ENCODE measurements at regions not wholly inside any gene's neighbourhood (a gene's known extent, or its start where the extent isn't known, plus 50 kb on each side); places are given as distances from the start of the nearest gene placed in this dataset.

DNA sequence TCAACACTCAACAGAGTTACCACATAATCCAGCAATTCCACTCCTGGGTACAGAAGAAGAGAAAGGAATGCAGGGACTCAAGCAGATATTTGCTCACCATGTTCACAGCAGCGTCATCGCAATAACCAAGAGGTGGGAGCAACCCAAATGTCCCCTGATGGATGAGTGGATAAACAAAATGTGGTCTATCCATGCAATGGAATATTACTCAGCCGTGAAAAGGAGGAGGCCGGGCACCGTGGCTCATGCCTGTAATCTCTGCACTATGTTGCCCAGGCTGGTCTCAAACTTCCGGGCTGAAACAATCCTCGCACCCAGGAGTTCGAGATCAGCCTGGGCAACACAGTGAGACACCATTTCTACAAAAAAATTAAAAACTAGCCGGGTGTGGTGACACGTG is 131.7 kb downstream of the CTTN start:
- peaks cover 0 to 33% of the 10 kb centered on the region in 2 experiments; a peak in 2 of 5 replicates for H3K27me3 ChIP-seq (ENCODE audit: control insufficient read depth in 2 of 2, insufficient read depth in 2 of 2, low read length in 2 of 2)
- H3K79me2 ChIP-seq (ENCODE audit: control insufficient read depth, insufficient read depth, low read length) = no peaks in the 10 kb centered on the region
- H3K4me1 ChIP-seq (replicated peaks in 1 of 2; ENCODE audit: control insufficient read depth in 2 of 2, insufficient read depth in 2 of 2, low read length in 2 of 2) = peaks cover 0 to 8% of the 10 kb centered on the region in 2 experiments; a peak in 1 of 5 replicates
- no peak overlapping the region for H3K4me3 ChIP-seq
- H3K9me3 ChIP-seq (replicated peaks; ENCODE audit: control insufficient read depth, insufficient read depth, low read depth, low read length) = no peaks in the 10 kb centered on the region
- intact Hi-C loops (cut with micrococcal nuclease) (no loop called here), in situ Hi-C loops (cut with MboI) (no loop called here)
- H2AFZ ChIP-seq (ENCODE audit: low read depth, low read length) = no peak overlapping the region
- no peak overlapping the region for H3K27ac ChIP-seq (ENCODE audit: extremely low read depth, low read depth, low read length)
- no TSS peak for BruUV-seq (replicated peaks)
- no peak overlapping the region for H3K9ac ChIP-seq (ENCODE audit: insufficient read depth in 1 of 2, low read depth in 2 of 2, low read length in 2 of 2)
- no peaks in the 10 kb centered on the region for H3K9me1 ChIP-seq (ENCODE audit: control insufficient read depth, insufficient read depth, low read length)
- FAIRE-seq (no peak), ATAC-seq (no peak), DNase-seq (ENCODE audit: extremely low read depth in 1 of 4, low spot score in 3 of 4) (no peak)
- H3K36me3 ChIP-seq (ENCODE audit: control insufficient read depth, insufficient read depth, low read length) = no peaks in the 10 kb centered on the region
- TF ChIP-seq, protein P1, sequence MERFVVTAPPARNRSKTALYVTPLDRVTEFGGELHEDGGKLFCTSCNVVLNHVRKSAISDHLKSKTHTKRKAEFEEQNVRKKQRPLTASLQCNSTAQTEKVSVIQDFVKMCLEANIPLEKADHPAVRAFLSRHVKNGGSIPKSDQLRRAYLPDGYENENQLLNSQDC (CRISPR knock-in tag; IDR thresholded peaks at IDR 0.05) = no peak
- TF ChIP-seq RBM25 (IDR thresholded peaks at IDR 0.05; ENCODE audit: low read depth, low read length, severe bottlenecking) = peak; percentile 56
- TF ChIP-seq BCOR (IDR thresholded peaks at IDR 0.05) = 0 out of 2 replicates have a peak, but pooled peaks have one; percentile 17
- peak; percentile 83 for TF ChIP-seq ZNF146 (CRISPR knock-in tag; IDR thresholded peaks at IDR 0.05; ENCODE audit: unreplicated experiment)
- no peaks in the 10 kb centered on the region; the same call in 1 of the 2 replicates for H4K20me1 ChIP-seq (replicated peaks; ENCODE audit: control insufficient read depth, insufficient read depth, low read length)
- WGBS (ENCODE audit: insufficient coverage, low coverage, missing lambda C conversion rate) = 4% methylated on average over 9 of the region's 10 CpGs
- H3K4me2 ChIP-seq (ENCODE audit: insufficient read depth, low read length) = no peak overlapping the region
- ChIA-PET CTCF (ENCODE audit: low intra/inter-chr PET ratio) (no interaction called here), POLR2A (no interaction called here)

DNA sequence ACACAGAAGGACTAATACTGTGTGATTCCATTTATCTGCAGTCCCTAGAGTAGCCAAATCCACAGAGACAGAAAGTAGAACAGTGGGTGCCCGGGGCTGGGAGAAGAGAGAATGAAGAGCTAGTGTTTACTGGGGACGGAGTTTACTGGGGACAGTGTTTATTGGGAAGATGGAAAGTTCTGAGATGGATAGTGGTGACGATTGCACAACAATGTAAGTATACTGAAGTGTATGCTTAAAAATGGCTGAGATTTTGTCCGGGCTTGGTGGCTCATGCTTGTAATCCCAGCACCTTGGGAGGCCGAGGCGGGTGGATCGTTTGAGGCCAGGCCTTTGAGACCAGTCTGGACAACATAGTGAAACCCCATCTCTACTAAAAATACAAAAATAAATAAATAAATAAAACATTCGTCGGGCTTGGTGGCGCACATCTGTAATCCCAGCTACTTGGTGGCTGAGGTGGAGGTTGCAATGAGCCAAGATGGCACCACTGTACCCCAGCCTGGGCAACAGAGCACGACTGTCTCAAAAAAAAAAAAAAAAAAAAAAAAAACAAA is 132.4 kb downstream of the CTTN start:
- FAIRE-seq (no peak), ATAC-seq (no peak), DNase-seq (ENCODE audit: extremely low read depth in 1 of 4, low spot score in 3 of 4) (no peak)
- H3K4me2 ChIP-seq (ENCODE audit: insufficient read depth, low read length) = no peak overlapping the region
- no peak for TF ChIP-seq SRSF3 (IDR thresholded peaks at IDR 0.05; ENCODE audit: insufficient read depth, low read length)
- no peak for TF ChIP-seq ZNF436 (CRISPR knock-in tag; IDR thresholded peaks at IDR 0.05)
- TF ChIP-seq SIRT6 (IDR thresholded peaks at IDR 0.05; ENCODE audit: low read depth, low read length) = no peak
- no peak for TF ChIP-seq CEBPG (CRISPR knock-in tag; IDR thresholded peaks at IDR 0.05)
- TF ChIP-seq CEBPG (tag; conservative IDR thresholded peaks at IDR 0.05 in 1 of 2, IDR thresholded peaks at IDR 0.05 in 1 of 2) = peak in 1 of 2 experiments; percentile 65; a peak in 2 of 4 replicates
- H3K79me2 ChIP-seq (ENCODE audit: control insufficient read depth, insufficient read depth, low read length) = no peaks in the 10 kb centered on the region
- no peak overlapping the region for H3K9ac ChIP-seq (ENCODE audit: insufficient read depth in 1 of 2, low read depth in 2 of 2, low read length in 2 of 2)
- intact Hi-C loops (cut with micrococcal nuclease) = no loop called here
- no peaks in the 10 kb centered on the region for H3K36me3 ChIP-seq (ENCODE audit: control insufficient read depth, insufficient read depth, low read length)
- in situ Hi-C loops (cut with MboI) = no loop called here
- no peaks in the 10 kb centered on the region for H3K9me1 ChIP-seq (ENCODE audit: control insufficient read depth, insufficient read depth, low read length)
- POLR2A ChIA-PET = interaction anchor here (0.6 kb wide), 1 partner anchor 116 kb away, joined by 4 read pairs; no protein-coding TSS in a partner anchor
- H3K27ac ChIP-seq (ENCODE audit: extremely low read depth, low read depth, low read length) = no peak overlapping the region
- no peaks in the 10 kb centered on the region for H3K9me3 ChIP-seq (replicated peaks; ENCODE audit: control insufficient read depth, insufficient read depth, low read depth, low read length)
- H3K4me3 ChIP-seq = no peak overlapping the region
- no TSS peak for BruUV-seq (replicated peaks)
- WGBS (ENCODE audit: insufficient coverage, low coverage, missing lambda C conversion rate) = 2% methylated on average over 10 of the region's 11 CpGs
- H3K27me3 ChIP-seq (ENCODE audit: control insufficient read depth in 2 of 2, insufficient read depth in 2 of 2, low read length in 2 of 2) = peaks cover 0 to 32% of the 10 kb centered on the region in 2 experiments; a peak in 2 of 5 replicates
- peaks cover 0 to 8% of the 10 kb centered on the region in 2 experiments; a peak in 1 of 5 replicates for H3K4me1 ChIP-seq (replicated peaks in 1 of 2; ENCODE audit: control insufficient read depth in 2 of 2, insufficient read depth in 2 of 2, low read length in 2 of 2)
- CTCF ChIA-PET (ENCODE audit: low intra/inter-chr PET ratio) = no interaction called here
- no peaks in the 10 kb centered on the region; the same call in 1 of the 2 replicates for H4K20me1 ChIP-seq (replicated peaks; ENCODE audit: control insufficient read depth, insufficient read depth, low read length)
- H2AFZ ChIP-seq (ENCODE audit: low read depth, low read length) = no peak overlapping the region

Measured in K562 (cell line).